HG03097 (cell line): ENCODE measurements at regions not wholly inside any gene's neighbourhood (a gene's known extent, or its start where the extent isn't known, plus 50 kb on each side); places are given as distances from the start of the nearest gene placed in this dataset.

Source experiments
- ATAC-seq: cut with Tn5 transposase; IDR thresholded peaks from one replicate; pipeline ENCODE4 v1.9.1; 2021; ENCODE audit not compliant: unreplicated experiment, low FRiP score

GRCh38 chr3:42013691-42014457, 52.0 kb upstream of the ULK4 start:
- peak; percentile 10 for ATAC-seq

- ATAC-seq = peak; percentile 66
These were observed 51.2 kb upstream of the ULK4 start for GRCh38 chr3:42012935-42013690.

- ATAC-seq = no peak
These were observed 50.6 kb upstream of the ULK4 start for GRCh38 chr3:42012383-42012934.
